GM12864 (cell line): ENCODE measurements at regions not wholly inside any gene's neighbourhood (a gene's known extent, or its start where the extent isn't known, plus 50 kb on each side); places are given as distances from the start of the nearest gene placed in this dataset.

Experiments used
- DNase-seq: peaks from one replicate; pipeline ENCODE4 v3.0.0-alpha.2; 2011; ENCODE audit warnings: low read depth
- H3K4me3 ChIP-seq: 2 replicates; pipeline ENCODE4 v1.5.1; 2011; ENCODE audit warnings: mild to moderate bottlenecking, low read depth, low read length, control low read depth
- CTCF ChIP-seq: IDR thresholded peaks from 2 replicates; pipeline ENCODE4 v1.5.1; 2011; ENCODE audit warnings: low read depth, mild to moderate bottlenecking, moderate library complexity, low read length, control low read depth, inconsistent platforms; ENCODE audit errors: missing control alignments

DNA sequence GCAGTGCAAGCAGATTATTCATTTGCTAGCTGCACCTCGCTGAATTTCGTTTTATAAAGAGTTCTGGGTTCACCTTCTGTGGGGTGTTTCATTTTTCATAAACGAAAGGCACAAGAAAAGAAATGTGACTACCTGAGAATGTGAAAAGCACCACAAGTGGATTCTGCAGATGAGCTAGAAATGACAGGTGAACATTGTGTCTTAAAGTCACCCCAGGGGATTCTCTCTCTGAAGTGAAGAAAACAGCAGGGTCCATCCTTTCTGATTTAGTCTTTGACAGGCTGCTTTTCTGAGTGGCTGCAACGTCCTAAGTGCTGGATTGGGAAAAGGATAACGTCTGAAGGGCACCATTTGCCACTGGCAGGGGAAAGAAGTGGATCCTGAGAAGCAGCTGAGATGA lies 469.3 kb downstream of the SPATA31D1 start:
- no peak for TF ChIP-seq CTCF
- no peak overlapping the region for H3K4me3 ChIP-seq
- no peak for DNase-seq

DNA sequence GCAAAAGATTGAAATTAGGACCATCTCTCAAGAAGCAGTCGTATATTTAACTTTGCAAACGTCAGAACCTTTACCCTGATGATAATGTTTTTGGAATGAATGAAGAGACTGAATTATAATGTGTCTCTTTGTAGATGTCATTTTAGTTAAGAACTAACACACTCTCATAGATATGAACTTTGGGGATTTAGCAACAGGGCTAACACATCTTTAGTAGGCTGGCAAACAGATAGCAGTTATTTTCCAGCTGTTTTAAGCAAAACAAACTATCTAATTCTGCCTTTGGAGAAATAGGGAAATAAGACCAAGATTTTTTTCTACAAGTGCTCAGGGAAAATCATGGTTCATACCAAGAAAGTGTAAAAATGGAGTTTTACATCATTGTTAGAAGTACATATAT lies 469.7 kb downstream of the SPATA31D1 start:
- no peak for TF ChIP-seq CTCF
- H3K4me3 ChIP-seq, result no peak overlapping the region

DNA sequence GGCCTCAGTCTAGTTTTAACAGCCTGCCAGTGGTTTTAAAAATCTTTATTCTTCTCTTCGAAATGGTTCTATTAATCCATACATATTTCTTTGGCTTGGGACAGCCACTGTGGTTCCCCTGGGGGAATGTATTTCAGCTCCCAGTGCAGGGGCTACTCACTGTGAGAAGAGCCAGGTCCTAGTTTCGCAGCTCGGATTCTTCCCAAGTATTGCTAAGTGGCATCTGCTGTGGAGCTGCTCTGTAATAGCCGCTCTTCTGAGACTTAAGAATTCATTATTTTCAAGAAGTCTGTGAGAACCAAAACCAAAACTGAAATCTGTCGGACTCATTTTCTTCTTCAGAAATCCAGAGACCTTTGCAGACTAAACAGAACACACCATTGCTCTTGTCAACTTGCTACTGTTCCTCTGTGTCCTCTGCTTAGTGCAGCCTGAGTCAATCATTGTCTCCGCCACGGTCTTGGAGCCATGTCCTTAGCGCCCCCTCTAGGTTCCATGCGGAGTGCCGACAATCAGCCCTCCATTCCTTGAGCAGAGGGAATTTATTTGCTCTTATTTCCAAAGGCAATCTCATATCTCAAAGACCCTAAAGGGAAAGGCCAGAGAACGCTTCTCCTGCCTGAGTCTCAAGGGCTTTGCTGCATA lies 478.2 kb downstream of the SPATA31D1 start:
- TF ChIP-seq CTCF, result no peak
- no peak overlapping the region for H3K4me3 ChIP-seq
- DNase-seq, result no peak

More for the DNA sequence above, 469.7 kb downstream of the SPATA31D1 start:
- DNase-seq, result no peak

DNA sequence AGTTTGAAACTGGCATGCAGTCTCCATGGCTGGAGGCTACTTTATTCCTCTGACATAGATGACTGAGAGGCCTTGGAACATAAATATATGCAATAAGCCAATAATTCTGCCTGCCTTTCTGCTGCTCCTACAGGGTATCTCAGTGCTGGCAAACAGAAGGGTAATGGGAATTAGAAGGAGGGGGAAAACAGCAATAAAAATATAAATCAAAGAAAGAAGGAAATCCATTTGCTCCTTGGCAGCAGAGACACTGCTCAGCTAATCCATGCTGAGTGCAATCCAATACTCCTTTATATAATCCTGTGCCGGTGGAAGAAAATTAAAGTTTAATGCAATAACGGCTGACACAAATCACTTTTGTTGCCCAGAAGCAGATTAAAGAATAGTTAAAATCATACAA lies 478.9 kb downstream of the SPATA31D1 start:
- no peak overlapping the region for H3K4me3 ChIP-seq
- no peak for DNase-seq
- no peak for TF ChIP-seq CTCF

DNA sequence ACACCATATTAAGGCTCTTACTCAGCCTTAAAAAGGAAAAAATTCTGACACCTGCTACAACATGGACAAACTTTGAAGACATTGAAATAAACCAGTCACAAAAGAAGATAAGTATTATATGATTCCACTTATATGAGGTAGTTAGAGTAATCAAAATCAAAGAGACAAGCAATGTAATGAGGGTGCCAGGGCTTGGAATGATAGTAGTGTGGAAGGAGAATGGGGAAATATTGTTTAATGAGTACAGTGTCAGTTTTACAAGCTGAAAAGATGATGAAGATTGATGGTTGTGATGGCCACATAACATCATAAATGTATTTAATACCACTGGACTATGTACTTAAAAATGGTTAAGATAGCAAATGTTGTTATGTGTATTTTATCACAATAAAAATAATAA lies 485.7 kb downstream of the SPATA31D1 start:
- no peak for DNase-seq
- TF ChIP-seq CTCF, result no peak
- H3K4me3 ChIP-seq, result no peak overlapping the region

DNA sequence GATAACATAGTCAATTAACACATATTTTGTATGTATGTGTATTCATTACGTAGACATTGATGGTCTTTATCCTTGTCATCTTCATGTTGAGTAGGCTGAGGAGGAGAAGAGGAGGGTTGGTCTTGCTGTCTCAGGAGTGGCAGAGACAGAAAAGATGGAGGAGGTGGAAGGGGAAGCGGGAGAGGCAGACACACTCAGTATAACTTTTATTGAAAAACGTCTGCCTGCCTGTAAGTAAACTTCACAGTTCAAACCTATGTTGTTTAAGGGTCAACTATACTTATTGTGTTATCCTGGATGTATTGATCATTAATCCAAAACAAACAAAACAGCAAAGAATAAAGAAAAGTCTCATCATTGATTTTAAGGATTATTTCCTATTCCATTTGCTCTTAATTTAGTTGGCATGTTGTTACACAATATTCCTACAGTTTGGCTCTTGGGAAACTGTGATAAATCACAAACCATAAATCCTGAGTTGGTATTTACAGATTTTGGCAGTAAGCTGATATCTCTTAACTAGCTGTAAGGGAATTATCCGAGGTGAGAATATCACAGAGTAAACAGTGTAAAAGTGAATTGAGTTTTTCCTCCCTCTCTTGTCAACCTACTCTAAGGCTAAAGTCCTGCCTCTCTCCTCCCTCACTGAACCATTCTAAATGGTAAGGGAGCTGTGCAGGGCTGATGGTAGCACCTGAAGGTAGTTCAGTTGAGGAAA lies 487.2 kb downstream of the SPATA31D1 start:
- no peak for TF ChIP-seq CTCF
- DNase-seq, result no peak
- no peak overlapping the region for H3K4me3 ChIP-seq

- no peak for TF ChIP-seq CTCF
- no peak overlapping the region for H3K4me3 ChIP-seq
Measured at GRCh38 chr9:82480921-82481320, 492.3 kb downstream of the SPATA31D1 start.

More at GRCh38 chr9:82480921-82481320, 492.3 kb downstream of the SPATA31D1 start:
- no peak for DNase-seq
